LNCaP clone FGC (cell line): ENCODE measurements at regions not wholly inside any gene's neighbourhood (a gene's known extent, or its start where the extent isn't known, plus 50 kb on each side); places are given as distances from the start of the nearest gene placed in this dataset.
"Not testable (repeated sequence)": the region's sequence is repeated elsewhere in the genome, so short reads cannot be mapped to it uniquely, and the experiment has no call there.

Experiments used
- DNase-seq: peaks from one replicate; pipeline ENCODE4 v3.0.0-alpha.2; 2011; ENCODE audit warnings: low read depth
- H3K4me3 ChIP-seq: 2 replicates; pipeline ENCODE4 v1.5.1; 2011; ENCODE audit warnings: mild to moderate bottlenecking, low read depth, low read length, control low read depth
- TF ChIP-seq, protein P1 (sequence below): IDR thresholded peaks from 2 replicates; pipeline ENCODE4 v1.5.1; 2012; ENCODE audit warnings: mild to moderate bottlenecking; ENCODE audit not compliant: control insufficient read depth, insufficient read depth; ENCODE audit errors: extremely low read depth

GRCh38 chr10:109348324-109348723 is 575.0 kb downstream of the XPNPEP1 start:
- DNase-seq: no peak
- TF ChIP-seq, protein P1, sequence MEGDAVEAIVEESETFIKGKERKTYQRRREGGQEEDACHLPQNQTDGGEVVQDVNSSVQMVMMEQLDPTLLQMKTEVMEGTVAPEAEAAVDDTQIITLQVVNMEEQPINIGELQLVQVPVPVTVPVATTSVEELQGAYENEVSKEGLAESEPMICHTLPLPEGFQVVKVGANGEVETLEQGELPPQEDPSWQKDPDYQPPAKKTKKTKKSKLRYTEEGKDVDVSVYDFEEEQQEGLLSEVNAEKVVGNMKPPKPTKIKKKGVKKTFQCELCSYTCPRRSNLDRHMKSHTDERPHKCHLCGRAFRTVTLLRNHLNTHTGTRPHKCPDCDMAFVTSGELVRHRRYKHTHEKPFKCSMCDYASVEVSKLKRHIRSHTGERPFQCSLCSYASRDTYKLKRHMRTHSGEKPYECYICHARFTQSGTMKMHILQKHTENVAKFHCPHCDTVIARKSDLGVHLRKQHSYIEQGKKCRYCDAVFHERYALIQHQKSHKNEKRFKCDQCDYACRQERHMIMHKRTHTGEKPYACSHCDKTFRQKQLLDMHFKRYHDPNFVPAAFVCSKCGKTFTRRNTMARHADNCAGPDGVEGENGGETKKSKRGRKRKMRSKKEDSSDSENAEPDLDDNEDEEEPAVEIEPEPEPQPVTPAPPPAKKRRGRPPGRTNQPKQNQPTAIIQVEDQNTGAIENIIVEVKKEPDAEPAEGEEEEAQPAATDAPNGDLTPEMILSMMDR: no peak
- no peak overlapping the region for H3K4me3 ChIP-seq

- DNase-seq: no peak
- TF ChIP-seq, protein P1: no peak
- H3K4me3 ChIP-seq: no peak overlapping the region
Measured at GRCh38 chr10:109343293-109343692, 580.0 kb downstream of the XPNPEP1 start.

DNA sequence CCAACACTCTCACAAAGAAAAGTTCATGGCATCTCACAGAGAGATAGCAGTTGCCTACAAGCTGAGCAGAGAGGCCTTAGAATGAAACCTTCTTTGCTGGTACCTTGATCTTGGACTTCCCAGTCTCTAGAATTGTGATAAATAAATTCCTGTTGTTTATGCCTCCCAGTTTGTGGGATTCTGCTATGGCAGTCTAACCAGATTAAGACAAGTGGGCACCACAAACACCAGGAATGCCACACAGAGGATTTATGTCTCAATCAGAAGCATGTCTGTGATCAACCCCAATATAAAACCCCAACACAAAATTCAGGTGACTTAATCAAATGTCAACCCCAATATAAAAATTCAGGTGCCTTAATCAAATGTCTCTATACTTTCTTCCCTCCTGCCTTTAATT is 581.3 kb downstream of the XPNPEP1 start:
- DNase-seq: no peak
- TF ChIP-seq, protein P1: no peak
- no peak overlapping the region for H3K4me3 ChIP-seq

- no peak overlapping the region for H3K4me3 ChIP-seq
- TF ChIP-seq, protein P1: peak; percentile 17; the same call in 1 of the 2 replicates
- DNase-seq: no peak
Measured at GRCh38 chr10:109328001-109328400, 595.3 kb downstream of the XPNPEP1 start.

DNA sequence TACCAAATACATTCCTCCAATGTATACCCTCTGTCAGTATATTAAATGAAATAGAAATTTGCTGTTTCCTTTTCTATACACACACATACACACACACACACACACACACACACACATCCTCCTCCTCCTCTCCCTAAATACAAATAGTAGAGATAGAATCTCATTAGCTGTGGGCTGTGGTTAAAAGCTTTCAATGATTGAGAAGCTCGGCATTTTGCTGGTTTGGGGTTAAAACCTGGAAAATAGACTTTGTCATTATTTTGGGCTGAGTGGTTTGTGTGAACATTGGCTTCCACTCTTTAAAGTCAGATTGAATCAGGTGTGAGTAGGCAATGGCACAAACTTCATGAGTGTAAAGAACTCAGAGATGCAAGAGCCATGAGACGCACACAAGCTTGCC is 596.0 kb downstream of the XPNPEP1 start:
- H3K4me3 ChIP-seq: no peak overlapping the region
- TF ChIP-seq, protein P1: no peak
- DNase-seq: no peak

- no peak for DNase-seq
- TF ChIP-seq, protein P1: no peak
Measured at GRCh38 chr10:109324721-109325120, 598.6 kb downstream of the XPNPEP1 start.

DNA sequence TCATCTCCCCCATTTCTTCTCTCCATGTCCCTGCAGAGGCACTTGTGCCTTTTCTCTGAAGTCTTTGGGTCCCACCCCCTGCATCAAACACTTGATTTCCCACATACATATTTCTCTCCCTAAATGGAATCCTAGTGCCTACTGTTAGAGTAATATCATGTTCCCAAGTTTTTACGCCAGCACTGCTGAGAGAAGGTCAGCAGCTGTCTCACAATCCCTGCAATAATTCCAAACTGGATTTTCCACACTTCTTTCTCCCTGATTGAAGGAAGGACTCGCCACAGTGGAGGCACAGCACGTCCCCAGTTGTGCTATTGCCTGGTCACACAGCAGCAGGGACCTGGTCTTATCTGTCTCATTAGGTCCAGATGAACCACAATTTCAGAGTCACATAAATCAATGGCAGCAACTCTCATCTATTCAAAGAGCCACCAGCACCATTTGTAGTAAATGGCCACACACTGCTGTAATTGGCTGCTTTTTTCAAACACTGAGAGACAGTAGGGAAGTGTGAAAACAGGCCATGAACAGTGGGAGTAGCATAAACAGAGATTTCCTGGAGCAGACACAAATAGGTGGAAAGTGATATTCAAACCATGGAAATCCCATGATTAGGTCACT is 605.5 kb downstream of the XPNPEP1 start:
- DNase-seq: no peak
- H3K4me3 ChIP-seq: no peak overlapping the region
- TF ChIP-seq, protein P1: no peak

More at GRCh38 chr10:109324721-109325120, 598.6 kb downstream of the XPNPEP1 start:
- H3K4me3 ChIP-seq: no peak overlapping the region

DNA sequence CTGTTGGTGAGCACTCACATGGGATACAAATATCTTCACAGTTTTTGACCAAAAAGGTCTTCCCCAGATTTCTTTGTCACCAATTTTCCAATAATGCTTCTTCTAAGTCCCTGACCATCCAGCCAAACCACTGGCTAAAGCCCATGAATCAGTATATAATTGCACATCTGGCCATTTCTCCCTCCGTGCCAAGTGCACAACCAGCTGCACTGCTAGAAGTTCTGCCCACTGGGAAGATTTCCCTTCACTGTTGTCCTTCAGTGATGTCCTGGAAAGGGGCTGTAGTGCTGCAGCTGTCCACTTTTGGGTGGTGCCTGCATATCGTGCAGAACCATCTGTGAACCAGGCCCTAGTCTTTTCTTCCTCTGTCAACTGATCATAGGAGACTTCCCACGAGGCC is 609.3 kb downstream of the XPNPEP1 start:
- not testable (repeated sequence) for DNase-seq, H3K4me3 ChIP-seq

DNA sequence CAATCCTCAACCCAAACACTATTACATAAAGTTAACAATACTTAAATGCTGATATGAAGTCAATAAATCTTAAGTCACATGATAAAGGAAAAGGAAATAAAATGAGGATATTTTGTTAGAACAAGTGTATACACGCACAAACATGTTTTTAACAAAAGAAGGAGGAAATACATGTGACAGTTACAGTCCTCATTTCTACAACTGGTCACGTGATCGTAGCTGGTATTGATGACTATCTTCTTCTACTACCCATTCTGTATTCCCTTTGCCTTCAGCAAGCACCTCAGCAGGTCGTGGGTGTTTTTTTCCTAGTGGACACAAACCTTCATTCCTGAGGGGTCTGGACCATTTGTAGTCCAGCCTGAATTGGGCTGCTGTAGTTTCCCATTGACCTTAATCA is 610.8 kb downstream of the XPNPEP1 start:
- H3K4me3 ChIP-seq, DNase-seq: not testable (repeated sequence)
